Astrocyte of the spinal cord (primary cell): ENCODE measurements at regions not wholly inside any gene's neighbourhood (a gene's known extent, or its start where the extent isn't known, plus 50 kb on each side); places are given as distances from the start of the nearest gene placed in this dataset.

Source experiments
- DNase-seq: peaks from one replicate; pipeline ENCODE4 v3.0.0; 2011; ENCODE audit warnings: low read depth, low spot score
- H3K4me3 ChIP-seq: 2 replicates; pipeline ENCODE4 v1.5.1; 2011; ENCODE audit warnings: low read depth, mild to moderate bottlenecking, low read length, moderate library complexity
- in situ Hi-C: cut with HindIII; loops from 2 replicates; pipeline ENCODE4 v1.10.0; 2017; ENCODE audit warnings: low sequenced_read_pairs
- TF ChIP-seq, protein P1 (sequence below): IDR thresholded peaks from 2 replicates; pipeline ENCODE4 v1.5.1; 2012; ENCODE audit warnings: low read depth, mild to moderate bottlenecking, low read length, inconsistent platforms

DNA sequence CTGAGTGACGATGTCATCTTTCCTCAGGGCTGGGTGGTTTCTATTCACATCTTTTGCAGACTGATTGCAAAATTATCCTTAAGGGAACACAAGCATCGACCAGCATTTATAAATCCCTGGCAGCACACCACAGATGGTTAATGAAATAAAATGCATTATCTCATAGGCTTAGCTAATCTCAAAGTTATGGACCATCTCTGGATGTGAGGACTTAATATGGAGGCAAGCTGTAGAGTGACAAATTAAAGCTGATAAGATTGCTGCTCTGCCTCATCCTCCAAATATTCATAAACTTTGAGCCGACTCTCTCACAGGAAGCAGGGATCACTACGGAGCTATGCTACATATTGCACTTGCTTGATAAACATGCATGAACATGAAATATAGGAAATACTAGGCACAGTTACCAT, 663.2 kb upstream of the RGMB start:
- no peak overlapping the region for H3K4me3 ChIP-seq
- in situ Hi-C loops: no loop called here
- DNase-seq: peak; percentile 66
- TF ChIP-seq, protein P1, sequence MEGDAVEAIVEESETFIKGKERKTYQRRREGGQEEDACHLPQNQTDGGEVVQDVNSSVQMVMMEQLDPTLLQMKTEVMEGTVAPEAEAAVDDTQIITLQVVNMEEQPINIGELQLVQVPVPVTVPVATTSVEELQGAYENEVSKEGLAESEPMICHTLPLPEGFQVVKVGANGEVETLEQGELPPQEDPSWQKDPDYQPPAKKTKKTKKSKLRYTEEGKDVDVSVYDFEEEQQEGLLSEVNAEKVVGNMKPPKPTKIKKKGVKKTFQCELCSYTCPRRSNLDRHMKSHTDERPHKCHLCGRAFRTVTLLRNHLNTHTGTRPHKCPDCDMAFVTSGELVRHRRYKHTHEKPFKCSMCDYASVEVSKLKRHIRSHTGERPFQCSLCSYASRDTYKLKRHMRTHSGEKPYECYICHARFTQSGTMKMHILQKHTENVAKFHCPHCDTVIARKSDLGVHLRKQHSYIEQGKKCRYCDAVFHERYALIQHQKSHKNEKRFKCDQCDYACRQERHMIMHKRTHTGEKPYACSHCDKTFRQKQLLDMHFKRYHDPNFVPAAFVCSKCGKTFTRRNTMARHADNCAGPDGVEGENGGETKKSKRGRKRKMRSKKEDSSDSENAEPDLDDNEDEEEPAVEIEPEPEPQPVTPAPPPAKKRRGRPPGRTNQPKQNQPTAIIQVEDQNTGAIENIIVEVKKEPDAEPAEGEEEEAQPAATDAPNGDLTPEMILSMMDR: no peak

DNA sequence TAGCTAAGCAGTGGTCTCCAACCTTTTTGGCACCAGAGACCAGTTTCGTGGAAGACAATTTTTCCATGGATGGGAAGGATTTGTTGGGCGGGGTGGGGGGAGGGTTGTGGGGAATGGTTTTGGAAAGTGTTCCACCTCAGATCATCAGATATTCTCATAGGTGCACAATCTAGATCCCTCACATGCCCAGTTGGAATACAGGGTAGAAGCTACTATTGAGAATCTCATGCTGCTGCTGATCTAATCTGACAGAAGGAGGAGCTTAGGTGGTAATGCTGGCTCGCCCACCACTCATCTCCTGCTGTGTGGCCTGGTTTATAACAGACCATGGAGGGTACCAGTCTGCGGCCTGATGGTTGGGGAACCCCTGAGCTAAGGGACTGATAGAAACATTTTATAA, 662.7 kb upstream of the RGMB start:
- no peak for DNase-seq
- H3K4me3 ChIP-seq: no peak overlapping the region
- in situ Hi-C loops: no loop called here
- TF ChIP-seq, protein P1: no peak

DNA sequence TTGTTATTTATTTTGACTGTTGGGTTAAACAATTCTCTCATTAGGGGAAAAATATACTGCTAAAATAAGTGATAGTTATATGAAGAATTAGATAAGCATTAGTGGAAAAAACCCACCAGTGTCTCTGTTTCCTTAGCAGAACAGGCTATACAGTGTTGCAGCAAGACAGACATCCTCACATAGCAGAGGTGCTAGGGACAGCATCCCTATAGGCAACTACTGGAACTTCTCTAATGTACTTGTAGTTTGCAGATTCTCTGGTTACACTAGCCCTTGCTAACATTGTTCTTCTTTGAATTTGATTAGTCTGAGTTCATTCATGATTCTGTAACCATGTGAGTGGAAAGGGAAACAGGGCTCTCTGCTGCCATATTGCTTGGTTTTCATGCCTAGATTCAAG, 661.8 kb upstream of the RGMB start:
- TF ChIP-seq, protein P1: peak; percentile 33

DNA sequence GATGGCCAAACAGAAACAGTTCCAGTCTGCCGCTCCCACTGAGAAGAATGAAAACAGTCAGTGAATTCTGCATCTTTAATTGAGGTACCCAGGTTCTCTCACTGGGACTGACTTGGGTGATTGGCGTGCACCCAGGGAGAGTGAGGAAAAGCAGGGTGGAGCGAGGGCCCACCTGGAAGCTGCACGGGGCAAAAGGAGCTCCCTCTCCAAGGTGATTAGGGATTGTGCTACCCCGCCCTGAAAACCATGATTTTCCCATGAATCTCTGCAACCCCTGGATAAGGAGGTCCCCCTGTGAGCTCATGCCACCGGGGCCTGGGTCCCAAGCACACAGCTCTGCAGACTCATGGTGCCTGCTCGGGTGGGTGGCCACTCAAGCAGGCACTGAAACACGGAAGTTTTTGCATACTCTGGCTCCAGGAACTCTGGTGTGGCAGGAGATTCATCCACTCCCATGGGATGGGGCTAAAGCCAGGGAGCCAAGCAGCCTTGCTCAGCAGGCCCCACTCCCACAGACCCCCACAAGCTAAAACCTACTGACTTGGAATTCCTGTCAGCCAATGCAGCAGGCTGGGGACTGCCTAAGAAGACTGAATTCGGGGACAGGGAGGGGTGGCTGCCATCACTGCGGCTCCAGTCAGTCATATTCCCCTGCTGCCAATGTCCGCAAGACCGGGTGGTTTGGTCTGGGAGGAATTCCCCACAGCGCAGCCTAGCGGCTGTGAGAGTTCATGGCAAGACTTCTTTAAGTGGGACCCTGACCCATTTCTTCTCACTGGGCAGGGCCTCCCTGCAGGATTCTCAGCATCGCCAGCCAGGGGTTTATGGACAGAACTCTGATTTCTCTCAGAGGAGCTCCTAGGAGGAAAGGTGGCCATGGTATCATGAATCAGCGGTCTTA, 652.2 kb upstream of the RGMB start:
- TF ChIP-seq, protein P1: no peak
- no peak overlapping the region for H3K4me3 ChIP-seq
- DNase-seq: no peak
- in situ Hi-C loops: no loop called here

More for the DNA sequence above, 661.8 kb upstream of the RGMB start:
- no peak overlapping the region for H3K4me3 ChIP-seq
- in situ Hi-C loops: no loop called here
- DNase-seq: no peak

DNA sequence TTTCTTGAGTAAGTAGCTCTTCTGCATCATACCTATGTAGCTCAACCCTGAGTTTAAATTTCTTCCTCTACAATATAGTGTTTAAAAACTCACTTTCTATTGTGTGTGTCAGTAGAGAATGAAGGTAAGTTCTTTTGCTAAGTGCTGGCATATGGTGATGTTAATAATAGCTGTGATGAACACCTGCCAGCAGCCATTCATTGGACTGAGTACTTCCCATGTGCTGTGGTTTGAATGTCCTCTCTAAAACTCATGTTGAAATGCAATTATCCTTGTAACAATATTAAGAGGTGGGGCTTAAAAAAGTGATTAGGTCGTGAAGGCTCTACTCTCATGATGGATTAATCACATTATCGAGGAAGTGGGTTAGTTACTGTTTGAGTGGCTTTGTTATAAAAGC, 645.2 kb upstream of the RGMB start:
- TF ChIP-seq, protein P1: no peak
- H3K4me3 ChIP-seq: no peak overlapping the region
- in situ Hi-C loops: no loop called here
- DNase-seq: no peak

DNA sequence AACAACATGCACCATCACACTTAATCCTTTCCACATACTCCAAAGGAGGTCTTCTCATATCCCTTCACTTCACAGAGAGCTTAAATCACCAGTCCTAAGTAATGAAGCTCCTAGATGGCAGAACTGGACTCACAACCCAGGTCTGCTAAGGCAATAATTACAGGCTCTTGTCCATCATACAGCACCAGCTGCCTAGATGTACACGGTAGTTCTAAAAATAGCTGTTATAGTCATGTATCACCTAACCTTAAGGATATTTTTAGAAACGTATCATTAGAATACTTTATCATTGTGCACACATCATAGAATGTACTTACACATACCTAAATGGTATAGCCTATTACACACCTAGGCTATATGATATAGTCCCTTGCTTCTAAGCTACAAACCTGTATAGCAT, 644.6 kb upstream of the RGMB start:
- no peak for DNase-seq
- TF ChIP-seq, protein P1: no peak
- in situ Hi-C loops: no loop called here
- no peak overlapping the region for H3K4me3 ChIP-seq
